ACC112 (cell line): ENCODE measurements at regions not wholly inside any gene's neighbourhood (a gene's known extent, or its start where the extent isn't known, plus 50 kb on each side); places are given as distances from the start of the nearest gene placed in this dataset.

Source experiments
- H2AFZ ChIP-seq: fragments of 200-600 bp; sonication (generic); one replicate; pipeline ENCODE4 v1.6.0; 2017; ENCODE audit warnings: antibody characterized with exemption, low read length; ENCODE audit not compliant: unreplicated experiment
- H3K27ac ChIP-seq: fragments of 200-600 bp; sonication (generic); 2 replicates; pipeline ENCODE4 v1.5.1; 2014; ENCODE audit warnings: low read depth, mild to moderate bottlenecking, antibody characterized with exemption, low read length, moderate library complexity
- H3K27me3 ChIP-seq: fragments of 200-600 bp; sonication (generic); 2 replicates; pipeline ENCODE4 v1.6.1; 2014; ENCODE audit warnings: mild to moderate bottlenecking, antibody characterized with exemption, low read length, moderate library complexity, mixed read lengths; ENCODE audit not compliant: insufficient read depth
- H3K36me3 ChIP-seq: fragments of 200-600 bp; sonication (generic); 2 replicates; pipeline ENCODE4 v1.6.1; 2016; ENCODE audit warnings: mild to moderate bottlenecking, antibody characterized with exemption, low read length, moderate library complexity, mixed read lengths; ENCODE audit not compliant: insufficient read depth
- H3K4me1 ChIP-seq: fragments of 200-600 bp; sonication (generic); one replicate; pipeline ENCODE4 v1.6.1; 2016; ENCODE audit warnings: low read length, mixed read lengths; ENCODE audit not compliant: insufficient read depth, unreplicated experiment, control insufficient read depth
- H3K4me3 ChIP-seq: fragments of 200-600 bp; sonication (generic); 2 replicates; pipeline ENCODE4 v1.5.1; 2014; ENCODE audit warnings: mild to moderate bottlenecking, low read depth, low read length
- H3K79me2 ChIP-seq: fragments of 200-600 bp; sonication (generic); one replicate; pipeline ENCODE4 v1.6.0; 2016; ENCODE audit warnings: low read length; ENCODE audit not compliant: control insufficient read depth, unreplicated experiment, insufficient read depth

- no peak overlapping the region for H3K4me3 ChIP-seq
- H2AFZ ChIP-seq, result no peak overlapping the region
- H3K27me3 ChIP-seq, result no peaks in the 10 kb centered on the region
- no peak overlapping the region for H3K27ac ChIP-seq
- no peaks in the 10 kb centered on the region for H3K36me3 ChIP-seq
- no peaks in the 10 kb centered on the region for H3K4me1 ChIP-seq
- no peaks in the 10 kb centered on the region for H3K79me2 ChIP-seq
These were observed 88.8 kb upstream of the SEPTIN5 start for GRCh38 chr22:19625331-19626041.

GRCh38 chr22:19626042-19626587 is 88.2 kb upstream of the SEPTIN5 start:
- H3K36me3 ChIP-seq, result no peaks in the 10 kb centered on the region
- H3K79me2 ChIP-seq, result no peaks in the 10 kb centered on the region
- H2AFZ ChIP-seq, result no peak overlapping the region
- no peak overlapping the region for H3K4me3 ChIP-seq
- H3K27me3 ChIP-seq, result no peaks in the 10 kb centered on the region
- no peaks in the 10 kb centered on the region for H3K4me1 ChIP-seq
- no peak overlapping the region for H3K27ac ChIP-seq

- no peak overlapping the region for H3K27ac ChIP-seq
- H3K79me2 ChIP-seq, result no peaks in the 10 kb centered on the region
- H3K4me3 ChIP-seq, result no peak overlapping the region
- H2AFZ ChIP-seq, result no peak overlapping the region
- no peaks in the 10 kb centered on the region for H3K36me3 ChIP-seq
- no peaks in the 10 kb centered on the region for H3K27me3 ChIP-seq
- no peaks in the 10 kb centered on the region for H3K4me1 ChIP-seq
These were observed 87.6 kb upstream of the SEPTIN5 start for GRCh38 chr22:19626666-19627065.

- H3K79me2 ChIP-seq, result no peaks in the 10 kb centered on the region
- no peak overlapping the region for H3K4me3 ChIP-seq
These were observed 86.1 kb upstream of the SEPTIN5 start for GRCh38 chr22:19628038-19628776.

GRCh38 chr22:19629331-19629719 is 85.0 kb upstream of the SEPTIN5 start:
- Histone ChIP-seq H2AFZ (no peak overlapping the region), H3K79me2 (no peaks in the 10 kb centered on the region), H3K4me3 (no peak overlapping the region), H3K4me1 (no peaks in the 10 kb centered on the region), H3K36me3 (no peaks in the 10 kb centered on the region), H3K27me3 (no peaks in the 10 kb centered on the region), H3K27ac (no peak overlapping the region)

More at GRCh38 chr22:19628038-19628776, 86.1 kb upstream of the SEPTIN5 start:
- no peaks in the 10 kb centered on the region for H3K27me3 ChIP-seq
- no peaks in the 10 kb centered on the region for H3K36me3 ChIP-seq
- no peak overlapping the region for H2AFZ ChIP-seq
- no peak overlapping the region for H3K27ac ChIP-seq
- no peaks in the 10 kb centered on the region for H3K4me1 ChIP-seq

GRCh38 chr22:19629720-19630419 is 84.4 kb upstream of the SEPTIN5 start:
- no peaks in the 10 kb centered on the region for H3K27me3 ChIP-seq
- H3K36me3 ChIP-seq, result no peaks in the 10 kb centered on the region
- H3K79me2 ChIP-seq, result no peaks in the 10 kb centered on the region
- H3K4me3 ChIP-seq, result no peak overlapping the region
- H3K27ac ChIP-seq, result no peak overlapping the region
- no peaks in the 10 kb centered on the region for H3K4me1 ChIP-seq
- H2AFZ ChIP-seq, result no peak overlapping the region

GRCh38 chr22:19630614-19631013 is 83.7 kb upstream of the SEPTIN5 start:
- Histone ChIP-seq H3K27ac (no peak overlapping the region), H3K4me1 (no peaks in the 10 kb centered on the region), H3K27me3 (no peaks in the 10 kb centered on the region), H2AFZ (no peak overlapping the region), H3K4me3 (no peak overlapping the region), H3K36me3 (no peaks in the 10 kb centered on the region), H3K79me2 (no peaks in the 10 kb centered on the region)

GRCh38 chr22:19631899-19632667 is 82.2 kb upstream of the SEPTIN5 start:
- no peaks in the 10 kb centered on the region for H3K27me3 ChIP-seq
- H3K79me2 ChIP-seq, result no peaks in the 10 kb centered on the region
- H3K27ac ChIP-seq, result no peak overlapping the region
- no peaks in the 10 kb centered on the region for H3K4me1 ChIP-seq
- H3K36me3 ChIP-seq, result no peaks in the 10 kb centered on the region
- H2AFZ ChIP-seq, result no peak overlapping the region
- H3K4me3 ChIP-seq, result no peak overlapping the region

GRCh38 chr22:19632668-19633148 is 81.6 kb upstream of the SEPTIN5 start:
- Histone ChIP-seq H3K79me2 (no peaks in the 10 kb centered on the region), H3K36me3 (no peaks in the 10 kb centered on the region), H3K4me1 (no peaks in the 10 kb centered on the region), H3K27me3 (no peaks in the 10 kb centered on the region), H2AFZ (no peak overlapping the region), H3K27ac (no peak overlapping the region), H3K4me3 (no peak overlapping the region)
